ENCODE measurements at regions not wholly inside any gene's neighbourhood (a gene's known extent, or its start where the extent isn't known, plus 50 kb on each side); places are given as distances from the start of the nearest gene placed in this dataset.

DNA sequence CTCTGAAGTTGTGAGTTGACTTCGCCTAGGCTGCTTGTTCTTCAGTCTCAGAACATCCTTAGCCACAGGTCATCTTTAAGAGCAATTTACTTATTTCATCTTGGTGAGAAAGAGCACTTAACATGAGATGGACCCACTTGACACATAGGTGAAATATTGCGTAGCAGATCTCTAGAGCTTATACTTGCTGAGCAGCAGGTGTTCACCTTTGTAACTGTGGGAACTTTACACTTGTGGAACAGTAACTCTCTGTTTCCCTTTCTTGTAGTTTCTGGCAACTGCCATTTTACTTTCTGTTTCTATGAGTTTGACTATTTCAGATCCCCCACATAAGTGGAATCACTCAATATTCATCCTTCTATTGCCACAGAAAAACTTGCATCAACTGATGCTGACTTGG, 95.7 kb downstream of the SLC10A2 start:
- TF ChIP-seq POLR2AphosphoS5 (IDR thresholded peaks at IDR 0.05) (no peak), TAF1 (IDR thresholded peaks at IDR 0.05; ENCODE audit: low read depth) (no peak), EP300 (conservative IDR thresholded peaks at IDR 0.05; ENCODE audit: poor library complexity, severe bottlenecking) (no peak)
- TF ChIP-seq, protein P1, sequence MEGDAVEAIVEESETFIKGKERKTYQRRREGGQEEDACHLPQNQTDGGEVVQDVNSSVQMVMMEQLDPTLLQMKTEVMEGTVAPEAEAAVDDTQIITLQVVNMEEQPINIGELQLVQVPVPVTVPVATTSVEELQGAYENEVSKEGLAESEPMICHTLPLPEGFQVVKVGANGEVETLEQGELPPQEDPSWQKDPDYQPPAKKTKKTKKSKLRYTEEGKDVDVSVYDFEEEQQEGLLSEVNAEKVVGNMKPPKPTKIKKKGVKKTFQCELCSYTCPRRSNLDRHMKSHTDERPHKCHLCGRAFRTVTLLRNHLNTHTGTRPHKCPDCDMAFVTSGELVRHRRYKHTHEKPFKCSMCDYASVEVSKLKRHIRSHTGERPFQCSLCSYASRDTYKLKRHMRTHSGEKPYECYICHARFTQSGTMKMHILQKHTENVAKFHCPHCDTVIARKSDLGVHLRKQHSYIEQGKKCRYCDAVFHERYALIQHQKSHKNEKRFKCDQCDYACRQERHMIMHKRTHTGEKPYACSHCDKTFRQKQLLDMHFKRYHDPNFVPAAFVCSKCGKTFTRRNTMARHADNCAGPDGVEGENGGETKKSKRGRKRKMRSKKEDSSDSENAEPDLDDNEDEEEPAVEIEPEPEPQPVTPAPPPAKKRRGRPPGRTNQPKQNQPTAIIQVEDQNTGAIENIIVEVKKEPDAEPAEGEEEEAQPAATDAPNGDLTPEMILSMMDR (IDR thresholded peaks at IDR 0.05; ENCODE audit: poor library complexity, severe bottlenecking): no peak
